RPMI8226 (cell line): ENCODE measurements at regions not wholly inside any gene's neighbourhood (a gene's known extent, or its start where the extent isn't known, plus 50 kb on each side); places are given as distances from the start of the nearest gene placed in this dataset.

Experiments
- DNase-seq: peaks from one replicate; pipeline ENCODE4 v3.0.0-alpha.2; 2015

DNA sequence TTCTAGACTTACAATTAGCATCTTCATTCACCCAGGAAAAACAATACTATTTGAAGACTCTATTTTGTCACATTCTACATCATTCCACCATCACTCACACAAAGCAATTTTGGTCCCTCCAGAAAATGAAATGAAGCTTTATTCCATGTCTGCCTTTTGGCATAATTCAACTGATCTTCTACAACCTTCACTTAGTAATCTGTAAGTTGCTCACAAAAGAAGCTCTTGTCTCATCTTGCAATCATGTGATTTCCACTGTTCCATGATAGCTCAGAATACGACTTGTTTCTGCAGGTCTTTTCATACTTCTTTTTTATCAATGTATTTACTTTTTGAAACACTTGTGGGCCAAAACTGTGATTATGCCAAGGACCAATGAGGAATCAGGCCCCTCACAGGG is 261.9 kb upstream of the NR4A3 start:
- no peak for DNase-seq

DNA sequence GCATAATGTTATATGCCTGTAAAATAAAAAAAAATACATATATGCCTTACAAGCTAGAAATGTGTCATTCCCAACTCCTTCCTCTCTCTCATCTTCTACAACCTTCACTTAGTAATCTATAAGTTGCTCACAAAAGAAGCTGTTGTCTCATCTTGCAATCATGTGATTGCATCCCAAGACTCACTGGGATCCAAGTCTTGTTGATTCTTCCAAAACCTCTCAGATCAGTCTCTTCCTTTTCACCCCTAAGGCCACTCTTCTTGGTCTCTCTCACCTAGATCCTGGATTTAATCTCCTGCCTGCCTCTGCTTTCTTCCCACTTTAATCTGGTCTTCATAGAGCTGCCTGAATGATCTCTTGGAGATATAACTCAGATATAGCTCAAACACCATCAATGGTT is 261.1 kb upstream of the NR4A3 start:
- no peak for DNase-seq

DNA sequence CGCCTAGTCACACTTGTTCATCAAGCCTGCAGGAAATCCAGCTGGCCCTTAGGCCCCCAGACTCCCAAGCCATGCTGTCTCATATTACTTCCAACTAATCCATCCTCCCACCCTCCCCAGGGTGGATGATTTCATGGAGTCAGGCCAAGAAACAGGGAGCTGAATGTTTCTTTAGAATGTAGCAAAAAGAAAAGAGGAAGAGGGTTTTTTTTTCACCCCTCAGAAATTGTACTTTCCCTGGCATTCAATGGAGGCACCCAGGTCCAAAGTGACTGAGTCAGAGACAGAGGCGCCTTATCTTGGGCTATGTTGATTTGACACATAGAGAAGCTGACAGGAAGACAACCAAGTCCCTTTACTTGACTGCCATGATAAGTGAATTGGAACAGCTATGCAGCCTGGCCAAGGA is 260.2 kb upstream of the NR4A3 start:
- DNase-seq, result no peak

DNA sequence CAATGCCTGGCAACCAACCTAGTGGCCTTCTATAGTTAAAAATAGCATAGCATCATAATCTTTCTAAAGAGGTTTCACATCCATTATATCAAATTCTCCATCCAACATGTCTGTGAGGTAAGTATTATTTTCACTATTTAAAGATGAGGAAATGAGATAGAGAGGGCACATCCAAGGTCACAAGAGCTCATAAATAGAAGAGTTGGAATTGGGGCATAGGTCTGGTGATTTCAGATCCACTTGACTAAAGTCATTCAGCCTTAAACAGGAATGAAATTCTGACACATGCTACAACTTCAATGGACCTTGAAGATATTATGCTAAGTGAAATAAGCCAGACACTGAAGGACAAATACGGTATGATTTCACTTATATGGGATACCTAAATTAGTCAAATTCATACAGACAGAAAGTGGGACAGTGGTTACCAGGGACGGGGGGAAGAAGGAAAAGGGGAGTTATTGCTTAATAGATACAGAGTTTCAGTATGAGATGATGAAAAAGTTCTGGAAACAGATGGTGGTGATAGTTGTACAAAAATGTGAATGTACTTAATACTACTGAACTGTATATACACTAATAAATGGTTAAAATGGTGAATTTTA is 259.6 kb upstream of the NR4A3 start:
- DNase-seq, result no peak

DNA sequence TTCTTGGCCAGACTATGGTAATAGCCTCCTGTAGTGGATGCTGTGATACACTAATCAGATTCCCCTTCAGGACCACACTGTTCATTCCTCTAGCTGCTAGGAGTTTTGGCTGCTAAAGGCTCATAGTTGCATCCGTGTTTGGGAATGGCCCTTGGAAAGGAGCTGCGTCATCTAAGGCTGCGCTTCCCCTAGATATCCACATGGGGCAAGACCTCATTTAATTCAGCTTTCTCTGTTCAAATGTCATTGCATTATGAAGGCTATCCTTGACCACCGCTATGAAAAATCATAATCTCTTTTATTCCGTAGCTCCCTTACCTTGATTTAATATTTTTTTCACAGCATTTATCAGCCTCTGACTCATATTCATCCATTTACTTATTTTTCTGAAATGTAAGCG is 258.3 kb upstream of the NR4A3 start:
- DNase-seq, result no peak

DNA sequence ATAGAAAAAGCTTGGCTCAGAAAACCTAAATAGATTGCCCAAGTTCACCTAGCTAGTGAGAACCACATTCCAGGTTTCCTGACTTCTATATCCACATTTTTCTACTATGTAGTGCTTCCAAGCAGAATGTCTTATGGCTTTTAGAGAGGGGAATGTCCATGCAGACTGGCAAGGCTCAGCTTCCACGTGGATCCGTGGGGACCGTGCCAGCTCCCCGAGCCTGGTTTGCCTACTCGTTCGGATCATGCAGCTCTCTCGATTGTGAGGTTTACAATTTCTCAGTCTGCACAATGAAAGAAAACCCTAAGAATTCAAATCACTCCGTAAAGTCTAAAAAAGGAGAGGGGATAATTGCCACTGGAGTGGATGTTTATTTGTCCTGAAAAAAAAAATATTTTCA is 256.5 kb upstream of the NR4A3 start:
- DNase-seq, result no peak

DNA sequence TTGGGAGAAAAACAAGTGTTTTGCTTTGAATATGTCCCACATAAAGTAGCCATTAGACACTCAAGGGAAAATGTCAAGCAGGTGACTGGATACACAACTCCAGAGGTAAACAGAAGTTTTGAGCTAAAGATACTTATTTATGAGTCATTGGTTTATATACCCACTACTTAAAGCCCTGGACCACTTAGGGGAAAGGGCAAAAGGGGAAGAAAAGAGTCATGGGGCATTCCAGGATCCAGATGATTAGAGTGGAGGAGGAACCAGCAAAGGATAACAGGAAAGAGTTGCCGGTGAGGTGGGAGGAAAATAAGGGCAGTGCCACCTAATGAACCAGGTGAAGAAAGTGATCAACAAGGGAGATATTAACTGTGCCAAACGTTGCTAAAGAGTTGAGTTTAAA is 254.2 kb upstream of the NR4A3 start:
- DNase-seq, result no peak

DNA sequence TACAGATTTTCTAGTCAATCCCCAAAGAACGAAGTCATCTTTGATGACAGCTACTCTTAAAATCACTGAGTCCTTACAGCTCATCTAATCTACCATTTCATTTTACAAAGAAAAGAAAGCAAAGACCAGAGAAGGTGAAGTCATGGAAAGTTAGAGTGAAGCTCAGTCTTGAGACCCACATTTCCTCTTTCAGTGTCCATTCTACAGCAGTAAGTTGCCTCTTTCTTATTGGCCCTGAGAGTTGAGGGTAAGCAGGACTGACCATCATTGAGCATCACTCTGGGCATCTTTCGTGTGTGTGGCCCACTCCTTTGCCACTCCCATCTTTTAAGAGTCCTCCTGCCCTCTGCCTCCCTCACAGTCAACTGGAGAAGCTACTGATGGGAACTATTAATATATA is 251.8 kb upstream of the NR4A3 start:
- DNase-seq, result no peak

DNA sequence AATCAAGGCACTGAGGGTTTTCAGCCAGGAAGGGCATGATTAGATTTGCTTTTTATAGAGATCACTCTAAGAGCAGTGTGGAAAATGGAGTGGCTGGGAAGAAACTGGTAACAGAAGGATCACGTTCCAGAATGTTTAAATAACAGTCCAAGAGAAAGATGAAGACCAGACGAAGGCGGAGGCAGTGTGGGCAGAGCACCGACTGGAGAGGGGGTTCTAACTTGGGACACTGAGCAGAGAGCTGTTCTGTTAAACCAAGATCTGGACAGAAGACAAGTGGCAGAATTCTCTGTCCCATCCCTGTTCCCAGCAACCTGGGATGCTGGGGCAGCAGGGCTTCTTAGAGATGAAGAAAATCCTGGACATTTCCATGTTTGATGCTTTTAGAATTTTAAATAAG is 249.1 kb upstream of the NR4A3 start:
- DNase-seq, result no peak

DNA sequence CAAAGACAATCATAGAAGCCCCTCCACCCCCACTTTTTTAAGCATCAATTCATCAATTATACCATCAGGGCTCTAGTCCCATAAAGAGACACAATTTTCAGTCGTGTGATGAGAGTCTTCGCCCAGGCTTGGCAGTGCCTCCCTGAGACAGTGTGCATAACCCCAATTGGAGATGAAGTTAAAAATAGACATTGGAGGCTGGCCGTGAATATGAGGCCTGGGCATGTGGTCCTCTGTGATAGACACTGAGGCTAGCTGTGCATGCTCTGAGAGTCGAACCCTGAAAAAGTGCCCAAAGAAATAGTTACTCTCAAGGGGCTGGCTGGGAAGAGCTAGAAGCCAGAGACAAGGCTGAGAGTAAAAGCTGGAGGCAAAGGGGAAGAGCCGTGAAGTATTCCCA is 248.6 kb upstream of the NR4A3 start:
- DNase-seq, result no peak

DNA sequence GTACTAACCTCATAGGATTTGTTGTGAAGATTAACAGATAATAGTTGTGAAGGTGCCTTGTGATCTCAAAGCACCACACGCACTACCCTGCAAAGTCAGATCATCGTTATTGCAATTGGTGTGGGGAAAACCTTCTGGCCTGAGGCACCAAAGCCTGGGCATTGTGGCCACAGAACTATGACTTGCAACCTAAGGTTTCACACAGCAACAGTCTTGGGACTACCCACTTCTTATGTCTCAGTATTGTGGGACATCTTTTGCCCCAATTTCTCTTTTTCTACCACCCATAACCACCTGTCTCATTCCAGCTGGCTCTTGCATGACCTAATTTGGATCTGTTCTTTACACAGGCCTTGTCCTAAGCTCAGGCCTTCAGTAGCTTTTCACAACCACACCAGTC is 247.8 kb upstream of the NR4A3 start:
- DNase-seq, result no peak

DNA sequence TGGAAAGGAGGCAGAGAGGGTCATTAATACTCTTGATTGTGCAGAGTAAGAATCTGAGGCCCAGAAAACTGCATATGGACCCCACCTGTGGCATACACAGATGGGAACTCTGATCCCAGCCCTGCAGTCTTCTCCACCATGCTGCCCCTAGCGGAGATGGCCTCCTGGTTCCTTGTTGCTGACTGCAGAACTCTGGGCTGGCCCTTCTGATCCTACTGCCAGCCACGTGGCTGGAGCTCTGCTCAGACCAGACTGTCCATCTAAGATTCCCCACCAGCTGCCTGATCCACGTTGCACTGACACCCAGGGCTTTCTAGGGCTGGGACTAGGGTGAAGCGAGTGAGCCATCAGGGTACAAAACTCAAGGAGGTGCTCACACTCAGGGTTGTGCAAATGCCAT is 245.7 kb upstream of the NR4A3 start:
- peak; percentile 39 for DNase-seq

DNA sequence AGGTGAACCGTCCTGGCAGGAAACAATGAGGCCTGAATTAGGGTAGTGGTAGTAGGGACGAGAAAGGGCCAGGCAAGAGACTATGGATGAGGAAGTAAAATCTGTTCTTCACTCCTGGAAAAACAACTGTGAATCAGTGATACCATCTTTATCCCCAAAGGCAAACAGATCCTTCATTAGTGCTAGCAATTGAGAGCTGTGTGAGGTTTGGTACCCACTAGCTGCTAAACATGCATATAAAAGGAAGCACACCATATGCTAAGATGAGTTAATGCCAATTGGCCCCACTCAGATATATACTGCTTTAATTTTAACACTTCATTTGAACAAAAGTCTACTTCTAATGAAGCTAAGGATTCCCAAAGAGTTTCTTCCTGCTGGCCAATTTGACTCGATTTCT is 244.8 kb upstream of the NR4A3 start:
- no peak for DNase-seq

DNA sequence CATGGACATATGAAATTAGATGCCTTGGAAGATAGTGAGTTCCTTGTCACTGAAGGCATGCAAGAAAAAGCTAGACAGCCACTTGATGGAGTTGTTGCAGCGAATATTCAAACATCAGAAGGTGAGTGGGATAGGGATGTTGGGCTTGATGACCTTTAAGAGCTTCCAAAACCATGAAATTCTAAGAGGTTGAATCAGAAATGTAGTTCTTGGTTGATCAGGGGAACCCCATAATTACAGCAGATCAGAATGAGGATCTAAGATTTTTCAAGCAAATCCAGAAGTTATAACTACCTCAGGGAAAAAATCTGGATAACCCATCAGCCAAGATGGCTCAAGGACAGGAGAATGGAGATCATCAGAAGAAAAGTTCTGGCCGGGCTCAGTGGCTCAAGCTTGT is 244.3 kb upstream of the NR4A3 start:
- no peak for DNase-seq

DNA sequence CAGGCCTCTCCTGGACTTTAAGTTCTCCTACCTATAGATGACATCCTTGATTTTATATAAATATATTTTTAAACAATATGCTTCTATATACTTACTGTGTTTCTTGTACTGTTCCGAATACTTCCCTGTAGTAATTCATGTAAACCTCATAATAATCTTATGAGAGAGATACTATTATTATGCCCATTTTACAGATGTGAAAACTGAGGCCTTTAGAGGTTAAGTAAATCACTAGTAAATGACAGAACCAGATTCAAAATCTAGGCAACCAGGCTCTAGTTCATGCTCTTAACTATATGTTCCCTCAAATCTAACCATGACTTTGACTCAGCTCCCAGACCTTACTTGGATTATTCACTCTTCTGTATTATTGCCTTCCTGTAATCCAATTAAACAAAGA is 243.0 kb upstream of the NR4A3 start:
- no peak for DNase-seq

DNA sequence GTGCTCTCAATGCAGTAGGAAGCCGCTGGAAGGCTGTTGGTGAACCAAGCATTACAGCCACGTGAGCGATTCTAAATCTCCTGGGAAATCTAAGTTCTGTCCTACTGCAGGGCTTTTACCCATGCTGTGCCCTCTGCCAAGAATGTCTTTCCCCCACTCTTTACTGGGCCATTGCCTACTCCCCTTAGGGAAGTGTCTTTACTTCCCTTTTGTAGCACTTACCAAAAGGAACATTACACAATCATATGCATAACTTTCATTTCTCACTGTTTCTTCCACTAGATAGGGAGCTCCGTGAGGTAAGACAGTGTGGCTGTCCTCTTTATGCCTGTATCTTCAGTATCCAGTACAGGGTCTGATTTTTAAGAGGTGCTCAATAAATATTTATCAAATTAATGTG is 241.7 kb upstream of the NR4A3 start:
- DNase-seq, result no peak

DNA sequence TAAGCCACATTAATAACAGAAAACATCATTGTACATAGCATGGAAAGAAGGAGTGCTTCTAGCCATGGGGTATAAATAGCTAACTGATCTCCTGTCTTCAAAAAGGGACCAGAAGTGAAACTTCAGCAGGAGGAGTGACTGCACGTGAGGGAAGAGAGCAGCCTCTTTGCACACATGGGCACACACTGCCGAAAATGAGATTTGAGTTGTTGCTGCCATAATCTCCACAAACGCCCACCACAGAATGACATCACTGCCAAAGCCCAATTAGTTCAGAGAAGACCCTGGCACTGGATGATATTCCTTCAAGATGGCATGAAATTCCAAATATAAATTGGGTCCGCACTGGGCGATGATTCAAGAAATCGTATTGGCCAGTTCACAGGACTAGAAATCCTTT is 238.9 kb upstream of the NR4A3 start:
- no peak for DNase-seq

DNA sequence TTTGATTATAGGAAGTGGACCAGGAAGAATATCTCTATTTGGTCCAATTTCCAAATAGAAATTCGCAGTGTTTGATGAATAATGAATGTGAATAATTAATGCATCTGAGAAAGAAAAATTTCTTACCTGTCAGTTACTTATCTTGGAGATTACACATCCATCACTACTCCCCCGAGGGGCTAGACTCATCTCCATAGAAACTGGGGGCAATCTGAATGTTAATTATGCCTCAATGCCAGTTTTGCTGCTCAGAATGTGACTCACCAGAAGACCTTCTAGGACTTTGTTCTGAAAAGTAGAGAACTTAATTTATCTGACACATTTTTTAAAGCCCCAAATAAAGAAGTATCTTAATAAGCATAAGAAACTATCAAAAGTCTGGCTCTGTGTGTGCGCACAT is 233.4 kb upstream of the NR4A3 start:
- DNase-seq, result no peak

DNA sequence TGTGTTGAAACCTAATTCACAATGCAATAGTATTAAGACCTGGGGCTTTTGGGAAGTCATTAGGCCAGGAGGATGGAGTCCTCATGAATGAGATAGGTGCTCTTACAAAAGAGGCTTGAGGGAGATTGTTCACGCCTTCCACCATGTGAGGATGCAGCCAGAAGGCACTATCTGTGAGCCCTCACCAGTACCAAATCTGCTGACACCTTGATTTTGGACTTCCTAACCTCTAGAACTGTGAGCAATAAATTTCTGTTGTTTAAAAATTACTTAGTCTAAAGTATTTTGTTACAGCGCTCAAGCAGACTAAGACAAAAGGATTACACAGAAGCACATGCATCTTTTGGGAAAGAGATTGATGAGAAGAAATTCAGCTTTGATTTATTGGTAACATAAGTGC is 232.9 kb upstream of the NR4A3 start:
- DNase-seq, result no peak

DNA sequence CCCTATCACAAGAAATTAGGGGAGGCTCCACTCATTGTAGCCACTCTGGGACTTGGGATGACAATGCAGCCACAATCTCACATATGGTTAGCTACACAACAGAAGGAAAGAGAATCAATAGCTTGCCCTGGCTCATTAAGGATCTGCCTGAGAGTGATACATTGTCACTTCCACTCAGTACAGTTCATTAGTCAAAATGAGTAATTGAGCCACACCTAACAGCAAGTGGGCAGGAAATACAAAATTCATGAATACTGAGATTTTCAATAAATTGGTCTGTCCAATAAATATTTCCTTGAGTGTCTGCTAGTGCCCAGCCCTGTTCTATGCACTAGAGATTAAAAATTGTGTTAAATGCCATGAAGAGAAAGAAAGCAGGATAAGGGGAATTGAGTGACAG is 231.3 kb upstream of the NR4A3 start:
- DNase-seq, result no peak

DNA sequence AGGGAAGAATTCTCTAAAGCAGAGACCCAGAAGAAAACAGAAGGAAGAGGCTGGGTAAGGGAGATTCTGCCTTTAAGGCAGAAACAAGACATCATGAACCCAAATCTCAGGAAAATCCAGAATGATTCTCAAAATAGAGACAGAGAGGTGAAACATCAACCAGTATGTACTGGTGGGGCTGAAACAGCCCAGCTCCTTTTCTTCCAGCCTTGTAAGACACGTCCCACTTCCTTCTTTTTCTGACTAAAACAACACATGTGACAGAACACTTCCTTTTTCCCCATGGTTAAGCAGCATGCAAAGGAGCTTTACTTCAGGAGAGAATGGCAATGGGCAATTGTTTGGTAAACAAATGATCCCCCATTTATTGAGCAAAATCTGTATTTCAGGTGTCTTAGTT is 230.8 kb upstream of the NR4A3 start:
- no peak for DNase-seq

DNA sequence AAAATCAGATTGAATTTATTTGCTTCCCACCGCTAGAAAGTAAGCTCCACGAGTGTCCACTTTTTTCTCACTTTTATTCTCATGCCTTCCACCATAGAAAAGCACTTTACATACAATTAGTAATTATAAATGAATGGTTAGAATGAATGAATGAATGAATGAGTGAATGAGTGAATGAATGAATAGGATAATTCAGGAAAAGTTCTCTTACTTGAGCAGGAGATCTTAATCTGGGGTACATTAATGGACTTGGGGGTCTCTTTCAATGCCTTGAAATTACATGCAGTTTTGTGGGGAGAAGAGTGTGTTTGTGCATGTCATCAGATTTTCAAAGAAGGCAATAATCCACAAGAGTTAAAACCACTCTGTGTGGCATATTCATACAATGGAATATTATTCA is 229.9 kb upstream of the NR4A3 start:
- no peak for DNase-seq

DNA sequence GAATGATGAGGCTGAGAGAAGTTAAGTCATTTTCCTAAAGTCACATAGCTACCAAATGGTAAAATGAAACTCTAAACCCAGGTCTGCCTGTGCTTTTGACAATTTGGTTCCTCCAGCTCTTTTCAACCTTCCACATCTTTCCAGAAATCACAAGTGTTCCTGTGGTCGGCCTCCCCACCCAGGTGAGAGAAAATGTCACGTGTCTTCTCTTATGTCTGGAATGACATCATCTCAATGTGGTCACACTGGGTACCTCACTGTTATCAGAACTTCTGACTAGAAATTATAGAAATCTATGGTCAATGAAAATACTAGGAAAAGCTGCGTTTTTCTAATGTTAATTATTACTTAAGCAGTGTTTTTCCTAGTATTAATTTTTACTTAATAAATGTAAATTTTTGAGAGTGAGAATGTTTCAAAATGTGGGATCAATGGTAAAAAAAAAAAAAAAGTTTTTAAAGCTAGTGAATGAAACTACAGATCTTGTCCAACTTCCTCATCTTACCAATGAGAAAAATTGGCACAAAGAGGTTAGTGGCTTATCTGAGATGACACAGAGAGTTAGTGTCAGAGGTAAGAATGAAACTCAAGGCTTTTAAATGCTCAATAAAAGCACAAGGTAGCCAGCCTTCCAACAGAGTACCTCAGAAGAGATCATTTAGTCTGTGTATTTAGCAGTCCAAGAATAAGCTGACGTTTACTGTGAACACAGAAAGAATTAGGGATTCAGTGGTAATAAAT is 228.7 kb upstream of the NR4A3 start:
- DNase-seq, result peak; percentile 8

DNA sequence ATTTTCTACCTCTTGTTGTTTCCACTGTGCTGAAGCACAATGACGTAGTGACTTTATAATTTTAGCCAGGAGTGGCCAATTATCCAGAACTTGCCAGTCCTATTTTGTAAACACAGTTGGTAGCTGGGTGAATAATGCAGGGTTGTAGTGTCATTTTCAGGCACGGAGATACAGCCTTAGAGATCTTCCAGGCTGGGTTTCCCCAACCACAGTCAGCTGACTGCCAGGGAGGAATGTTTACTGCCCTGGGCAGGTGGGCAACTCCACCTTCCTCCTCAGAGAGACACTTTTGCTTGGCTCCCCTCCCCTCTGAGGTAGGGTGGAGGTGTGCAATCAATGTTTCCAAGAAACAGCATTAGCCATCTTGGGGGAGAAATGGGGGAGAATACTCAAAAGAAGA is 228.1 kb upstream of the NR4A3 start:
- DNase-seq, result no peak

DNA sequence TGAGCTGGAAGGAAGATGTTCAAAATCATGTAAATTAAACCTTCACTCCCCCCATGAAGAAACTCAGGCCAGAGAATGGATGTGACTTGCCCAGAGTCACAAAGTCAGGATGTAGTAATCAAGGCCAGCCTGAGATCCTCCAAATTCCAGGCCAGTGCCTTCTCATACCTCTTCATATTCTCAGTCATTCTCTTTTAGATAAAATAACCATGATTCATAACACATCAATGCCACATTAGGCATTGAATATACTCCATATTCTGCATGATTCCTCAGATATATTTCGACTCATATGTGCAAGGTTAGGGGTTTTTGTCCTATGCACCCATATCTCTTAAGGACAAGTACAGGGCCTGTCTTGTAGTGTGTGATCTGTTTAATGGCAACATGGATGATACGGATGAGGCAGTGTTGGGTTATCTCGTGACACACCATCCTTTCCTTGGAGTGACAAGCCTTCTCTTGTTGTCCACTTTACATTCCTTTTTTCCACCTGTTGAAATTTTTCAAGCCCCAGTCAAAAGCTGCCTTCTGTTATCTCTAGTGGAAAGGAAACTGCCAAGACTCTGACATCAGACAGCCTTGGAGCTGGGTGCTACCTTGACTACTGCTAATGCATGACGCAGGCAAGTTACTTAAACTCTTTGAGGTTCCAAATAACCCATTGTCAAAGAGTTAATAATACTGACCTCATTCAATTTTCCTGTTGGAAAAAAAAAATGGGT is 227.5 kb upstream of the NR4A3 start:
- DNase-seq, result no peak
